ENCODE measurements at regions not wholly inside any gene's neighbourhood (a gene's known extent, or its start where the extent isn't known, plus 50 kb on each side); places are given as distances from the start of the nearest gene placed in this dataset.

DNA sequence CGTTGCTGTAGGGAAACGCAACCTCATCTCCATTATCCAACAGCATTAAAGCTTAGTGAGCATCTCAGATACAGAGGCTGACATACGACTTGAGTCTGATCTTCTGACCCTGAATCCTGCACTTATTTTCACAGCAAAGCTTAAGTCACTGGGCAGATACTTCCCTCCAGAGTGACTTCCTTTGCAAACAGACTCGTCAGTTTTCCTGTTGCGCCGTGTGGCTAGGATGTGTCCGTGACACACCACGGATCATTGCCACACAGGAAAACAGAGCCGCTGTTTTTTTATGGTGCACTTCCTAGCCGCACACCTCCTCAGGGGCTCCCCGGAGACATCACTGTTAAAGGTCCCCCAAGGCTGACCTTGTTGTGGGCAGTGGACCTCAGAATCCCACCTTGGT, 94.9 kb upstream of the MKI67 start:
- in situ Hi-C loops (cut with MboI; ENCODE audit: low sequenced_read_pairs): no loop called here

DNA sequence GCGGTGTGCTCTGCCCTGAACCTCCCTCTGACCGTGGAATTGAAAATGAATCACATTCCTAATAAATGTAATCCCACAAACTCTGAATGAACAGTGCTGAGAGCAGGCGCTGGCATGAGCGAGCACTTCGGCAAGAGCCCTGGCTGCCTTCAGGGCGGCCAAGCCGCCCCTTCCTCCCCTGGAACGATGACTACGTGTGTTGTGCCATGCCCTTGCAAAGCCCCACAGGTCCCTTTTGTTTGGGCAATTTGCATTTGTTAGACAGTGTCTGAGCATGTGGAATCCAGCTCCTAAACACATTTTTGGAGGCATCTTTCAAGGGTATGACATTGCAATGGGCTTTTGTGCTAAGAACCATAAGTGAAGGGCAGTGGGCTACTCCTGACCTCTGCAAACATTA, 95.6 kb upstream of the MKI67 start:
- in situ Hi-C loops (cut with MboI; ENCODE audit: low sequenced_read_pairs): no loop called here

- in situ Hi-C loops (cut with MboI; ENCODE audit: low sequenced_read_pairs): no loop called here
Observed at GRCh38 chr10:128222332-128222849, 96.2 kb upstream of the MKI67 start.

DNA sequence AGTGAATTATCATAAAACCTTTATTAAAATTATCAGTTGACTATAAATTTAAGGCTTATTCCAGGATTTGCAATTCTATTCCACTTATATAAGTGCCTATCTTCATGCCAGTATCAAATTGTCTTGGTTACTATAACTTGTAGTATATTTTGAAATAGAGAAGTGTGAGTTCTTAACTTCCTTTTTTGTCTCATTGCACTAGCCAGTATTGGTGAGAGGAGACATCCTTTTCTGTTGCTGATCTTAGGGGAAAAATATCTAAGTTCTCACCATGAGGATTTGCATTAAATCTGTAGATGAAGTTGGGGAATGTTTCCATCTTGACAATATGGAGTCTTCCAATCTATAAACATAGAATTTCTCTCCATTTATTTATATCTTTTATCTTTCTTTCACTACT, 104.2 kb upstream of the MKI67 start:
- in situ Hi-C loops (cut with MboI; ENCODE audit: low sequenced_read_pairs): no loop called here

GRCh38 chr10:128233422-128233821, 107.2 kb upstream of the MKI67 start:
- in situ Hi-C loops (cut with MboI; ENCODE audit: low sequenced_read_pairs): no loop called here

GRCh38 chr10:128237710-128238109, 111.5 kb upstream of the MKI67 start:
- in situ Hi-C loops (cut with MboI; ENCODE audit: low sequenced_read_pairs): no loop called here

GRCh38 chr10:128241023-128241422, 114.8 kb upstream of the MKI67 start:
- in situ Hi-C loops (cut with MboI; ENCODE audit: low sequenced_read_pairs): no loop called here

DNA sequence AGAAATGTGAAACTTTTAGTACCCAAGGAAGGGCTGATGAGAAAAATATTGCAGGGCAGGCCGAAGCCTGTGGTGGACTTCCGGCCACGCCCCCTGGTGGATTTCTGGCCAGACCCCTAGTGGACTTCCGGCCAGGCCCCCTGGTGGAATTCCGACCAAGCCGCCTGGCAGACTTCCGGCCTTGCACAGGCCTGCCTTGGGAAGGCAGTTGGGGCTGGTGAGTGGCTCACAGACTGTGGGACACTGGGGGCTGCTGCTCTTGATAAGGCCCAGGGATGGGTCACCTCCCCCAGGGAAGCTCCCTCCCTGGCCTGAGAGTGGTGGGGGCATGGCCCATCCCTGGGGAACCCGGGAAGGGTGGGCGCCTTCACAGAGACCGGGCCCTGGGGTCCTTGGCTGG, 116.4 kb upstream of the MKI67 start:
- in situ Hi-C loops (cut with MboI; ENCODE audit: low sequenced_read_pairs): no loop called here

GRCh38 chr10:128245026-128245425, 118.8 kb upstream of the MKI67 start:
- in situ Hi-C loops (cut with MboI; ENCODE audit: low sequenced_read_pairs): no loop called here

GRCh38 chr10:128247576-128247975, 121.4 kb upstream of the MKI67 start:
- in situ Hi-C loops (cut with MboI; ENCODE audit: low sequenced_read_pairs): no loop called here

DNA sequence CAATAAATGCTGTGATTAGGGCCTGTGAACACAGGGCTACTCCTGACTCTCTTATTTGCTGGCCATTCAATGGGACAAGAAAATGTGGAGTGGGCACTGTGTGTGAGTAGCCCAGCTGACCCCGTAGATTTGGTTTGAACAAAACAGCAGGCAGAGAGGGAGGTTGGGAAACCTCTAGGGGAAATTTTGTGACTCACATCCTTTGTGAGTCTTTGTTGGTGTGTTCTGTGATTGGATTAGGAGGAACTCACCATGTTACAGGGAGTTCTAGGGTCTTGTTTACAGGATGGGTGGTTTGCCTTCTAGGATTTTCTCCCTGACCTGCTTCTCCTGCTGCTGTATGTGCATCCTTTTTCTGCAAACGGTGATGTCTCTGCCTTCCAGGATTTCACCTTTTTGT, 128.3 kb upstream of the MKI67 start:
- in situ Hi-C loops (cut with MboI; ENCODE audit: low sequenced_read_pairs): loop anchor here (25.0 kb wide), 1 partner anchor 608 kb away; no protein-coding TSS in a partner anchor

- in situ Hi-C loops (cut with MboI; ENCODE audit: low sequenced_read_pairs): loop anchor here (25.0 kb wide), 1 partner anchor 605 kb away; no protein-coding TSS in a partner anchor
Observed at GRCh38 chr10:128257428-128257827, 131.2 kb upstream of the MKI67 start.

- in situ Hi-C loops (cut with MboI; ENCODE audit: low sequenced_read_pairs): loop anchor here (25.0 kb wide), 1 partner anchor 604 kb away; no protein-coding TSS in a partner anchor
Observed at GRCh38 chr10:128258421-128258976, 132.3 kb upstream of the MKI67 start.

DNA sequence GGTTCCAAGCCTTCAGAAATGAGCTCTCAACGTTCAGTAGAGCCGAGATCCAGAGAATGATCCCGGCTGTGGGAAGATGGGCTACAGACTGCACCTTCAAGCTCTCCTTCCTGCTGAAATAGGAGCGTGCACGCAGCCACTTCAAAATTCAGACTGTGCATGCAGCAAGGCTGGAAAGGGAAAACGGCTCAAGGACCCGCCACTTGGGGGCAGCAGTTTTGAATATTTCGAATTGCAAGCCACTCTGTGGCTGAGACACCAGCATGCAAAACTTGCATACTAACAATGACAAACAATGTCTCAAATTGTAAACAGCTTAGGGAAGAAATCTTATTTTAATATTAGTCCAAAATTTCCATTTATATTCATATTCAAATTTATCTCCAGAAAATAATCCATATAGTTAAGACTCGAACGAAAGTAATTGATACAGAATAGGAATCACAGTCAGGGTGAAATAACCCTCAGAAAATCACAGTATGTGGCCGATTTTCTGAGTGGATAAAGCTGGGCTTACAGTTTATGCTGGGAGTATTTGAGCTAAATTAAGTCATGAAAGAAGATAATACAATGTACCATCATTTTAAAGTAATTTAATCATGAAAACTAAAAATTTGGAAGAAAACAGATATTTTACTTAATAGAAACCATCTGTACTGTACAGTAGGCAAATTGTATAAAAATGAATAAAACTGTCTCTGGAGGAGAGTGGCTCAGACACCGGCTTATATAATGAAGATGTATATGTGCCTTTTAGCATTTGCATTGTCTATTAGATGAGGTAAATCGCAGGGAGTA, 137.9 kb upstream of the MKI67 start:
- in situ Hi-C loops (cut with MboI; ENCODE audit: low sequenced_read_pairs): loop anchor here (25.0 kb wide), 1 partner anchor 598 kb away; no protein-coding TSS in a partner anchor

- in situ Hi-C loops (cut with MboI; ENCODE audit: low sequenced_read_pairs): loop anchor here (25.0 kb wide), 1 partner anchor 597 kb away; no protein-coding TSS in a partner anchor
Observed at GRCh38 chr10:128265596-128265995, 139.4 kb upstream of the MKI67 start.

DNA sequence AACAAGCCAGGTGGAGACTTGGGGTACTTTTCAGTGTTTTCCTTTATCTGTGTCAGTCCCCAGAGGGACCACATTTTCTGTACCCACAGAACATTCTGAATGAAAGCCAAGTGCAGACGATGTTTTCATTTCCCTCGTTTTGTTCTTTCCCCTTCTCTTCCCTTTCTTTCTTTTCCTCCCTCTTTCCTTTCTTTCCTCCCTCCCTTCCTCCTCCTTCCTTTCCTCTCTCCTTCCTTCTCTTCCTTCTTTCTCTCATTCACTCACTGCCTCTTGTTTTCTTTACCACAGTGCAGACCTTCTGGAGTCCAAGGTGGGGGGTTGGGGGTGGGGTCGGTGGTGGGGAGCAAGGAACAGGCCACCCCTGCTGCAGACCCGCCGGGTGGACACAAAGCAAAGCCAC, 141.4 kb upstream of the MKI67 start:
- in situ Hi-C loops (cut with MboI; ENCODE audit: low sequenced_read_pairs): loop anchor here (25.0 kb wide), 1 partner anchor 595 kb away; no protein-coding TSS in a partner anchor

DNA sequence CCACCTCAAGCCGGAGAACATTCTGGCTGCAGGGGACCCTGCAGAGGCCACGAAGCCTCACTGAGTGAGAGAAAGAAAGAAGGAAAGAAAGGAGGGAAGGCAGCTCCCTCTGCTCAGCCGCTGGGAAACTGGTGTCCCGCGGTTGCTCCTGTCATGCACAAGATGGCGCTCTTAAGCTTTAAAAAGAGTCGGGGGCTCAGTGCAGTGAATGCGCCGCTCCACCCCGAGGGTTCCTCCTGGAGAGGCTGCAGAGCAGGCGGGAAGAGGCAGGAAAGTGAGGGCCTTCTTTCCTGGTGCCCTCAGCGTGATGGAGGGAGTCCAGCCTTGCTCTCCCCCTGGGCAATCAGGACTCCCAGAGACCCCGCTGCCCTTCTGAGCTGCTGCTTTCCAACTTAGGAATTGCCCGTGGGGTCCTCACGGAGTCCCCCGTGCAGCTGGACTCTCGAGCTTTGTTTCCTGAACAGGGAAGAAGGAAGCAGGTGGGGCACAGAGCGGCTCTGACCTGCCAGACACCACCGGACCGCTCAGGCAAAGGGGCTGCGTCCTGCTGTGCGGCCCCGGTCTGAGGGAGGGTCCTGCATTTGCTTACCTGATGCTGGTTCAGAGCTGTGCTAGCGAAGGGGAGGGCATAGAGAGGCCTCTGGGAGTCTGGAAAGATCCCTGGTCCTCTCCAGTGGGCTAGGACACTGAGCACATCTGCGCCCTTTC, 141.9 kb upstream of the MKI67 start:
- in situ Hi-C loops (cut with MboI; ENCODE audit: low sequenced_read_pairs): loop anchor here (25.0 kb wide), 1 partner anchor 594 kb away; no protein-coding TSS in a partner anchor

DNA sequence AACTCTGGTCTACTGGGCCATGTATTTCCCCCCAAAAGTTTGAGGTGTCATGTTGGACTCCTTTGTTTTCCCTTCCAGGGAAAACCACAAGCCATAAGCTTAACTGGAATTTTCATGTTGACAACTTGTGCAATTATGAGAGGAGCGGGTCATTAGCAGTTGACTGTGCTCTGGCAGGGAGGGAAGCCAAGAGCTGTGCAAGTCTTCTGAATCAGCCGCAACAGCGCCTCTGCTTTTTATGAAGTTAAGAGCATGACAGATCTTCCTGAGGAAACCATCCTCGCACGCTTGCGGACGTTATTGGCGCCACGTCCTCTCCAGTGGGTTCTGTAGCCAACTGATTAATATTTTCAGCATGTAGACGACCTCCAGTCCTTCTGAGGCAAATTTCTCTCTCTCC, 148.7 kb upstream of the MKI67 start:
- in situ Hi-C loops (cut with MboI; ENCODE audit: low sequenced_read_pairs): loop anchor here (25.0 kb wide), 1 partner anchor 587 kb away; no protein-coding TSS in a partner anchor

DNA sequence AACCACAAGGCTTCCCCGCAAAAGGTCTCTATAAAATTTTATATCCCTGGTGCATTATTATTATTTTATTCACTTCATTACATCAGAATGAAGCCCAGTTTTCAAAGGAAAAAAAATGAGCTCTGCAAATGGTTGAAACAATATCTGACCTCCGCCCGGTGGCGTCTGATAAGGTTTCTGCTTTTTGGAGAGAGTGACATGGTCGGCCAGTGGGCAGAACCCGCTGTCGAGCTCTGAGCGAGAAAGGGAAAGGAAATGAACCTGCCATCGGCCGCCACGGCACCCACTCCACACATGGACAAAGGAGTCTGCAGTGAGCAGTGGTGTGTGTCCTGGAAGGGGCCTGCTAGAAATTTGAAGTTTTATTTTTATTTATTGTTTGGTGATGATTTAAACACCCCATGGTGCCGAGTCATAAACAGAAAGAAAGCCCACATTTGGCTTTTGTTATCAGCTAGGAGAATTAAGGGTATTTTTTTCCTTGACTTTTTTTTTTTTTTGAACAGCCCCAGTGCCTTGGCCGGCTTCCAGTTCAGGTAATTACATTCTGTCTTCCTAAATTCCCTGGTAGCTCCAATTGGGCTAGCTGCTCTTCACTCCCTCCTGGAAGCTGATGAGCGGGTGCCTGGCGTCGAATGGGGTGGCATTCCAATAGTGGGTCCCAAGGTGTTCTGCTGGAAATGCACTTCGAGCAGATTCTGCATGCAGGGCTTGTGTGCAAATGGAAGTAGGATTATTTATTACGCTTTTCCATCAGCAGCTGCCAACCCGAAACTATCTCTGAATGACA, 149.4 kb upstream of the MKI67 start:
- in situ Hi-C loops (cut with MboI; ENCODE audit: low sequenced_read_pairs): no loop called here

DNA sequence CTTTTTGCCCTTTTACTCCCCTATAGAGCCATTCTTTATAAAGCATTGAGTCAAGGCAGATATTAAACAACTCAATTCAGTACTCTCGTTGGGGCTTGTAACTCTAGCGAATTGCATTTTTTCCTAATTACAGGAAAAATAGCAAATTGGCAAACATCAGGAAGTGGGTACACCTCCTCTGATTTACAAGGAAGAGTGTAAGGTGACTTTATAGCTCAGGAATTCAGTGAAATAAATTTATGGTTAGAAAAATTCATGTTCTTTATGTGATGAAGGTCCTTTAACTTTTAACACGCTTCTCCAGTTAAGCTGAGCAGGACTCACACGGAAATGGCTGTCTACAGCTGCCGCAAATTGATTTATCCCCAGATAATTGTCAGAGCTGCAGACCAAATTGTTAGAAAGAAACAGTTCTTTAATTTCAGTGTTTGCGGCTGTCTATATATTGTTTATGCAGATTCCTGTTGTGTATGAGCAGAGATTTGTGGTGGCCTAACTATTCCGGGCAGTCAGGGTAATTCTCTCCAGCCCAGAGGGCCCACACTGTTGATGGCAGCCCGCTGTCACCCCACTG, 151.1 kb upstream of the MKI67 start:
- in situ Hi-C loops (cut with MboI; ENCODE audit: low sequenced_read_pairs): no loop called here
